NCI-H226 (cell line): ENCODE measurements at regions not wholly inside any gene's neighbourhood (a gene's known extent, or its start where the extent isn't known, plus 50 kb on each side); places are given as distances from the start of the nearest gene placed in this dataset.
"Not testable (repeated sequence)": the region's sequence is repeated elsewhere in the genome, so short reads cannot be mapped to it uniquely, and the experiment has no call there.

Experiments used
- DNase-seq: peaks from one replicate; pipeline ENCODE4 v3.0.0-alpha.2; 2015

DNA sequence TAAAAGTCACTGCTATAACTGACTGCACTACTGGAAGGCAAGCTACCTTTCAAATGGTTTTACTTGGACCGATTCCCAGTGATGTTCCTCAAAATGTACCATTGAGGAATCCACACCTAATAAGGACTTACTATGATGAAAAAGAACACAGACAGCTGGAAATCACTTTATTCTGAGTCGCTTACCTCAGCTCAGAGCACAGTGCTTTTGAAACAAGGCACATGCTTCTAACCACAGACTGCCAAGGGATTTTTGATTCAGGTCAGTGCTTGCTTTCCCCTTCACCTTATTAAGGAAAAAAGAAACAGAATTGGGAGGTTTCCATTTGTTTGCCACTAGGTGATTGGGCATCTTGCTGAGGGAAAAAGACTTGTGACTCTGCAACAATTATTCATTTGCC is 707.5 kb upstream of the FSHR start:
- no peak for DNase-seq

DNA sequence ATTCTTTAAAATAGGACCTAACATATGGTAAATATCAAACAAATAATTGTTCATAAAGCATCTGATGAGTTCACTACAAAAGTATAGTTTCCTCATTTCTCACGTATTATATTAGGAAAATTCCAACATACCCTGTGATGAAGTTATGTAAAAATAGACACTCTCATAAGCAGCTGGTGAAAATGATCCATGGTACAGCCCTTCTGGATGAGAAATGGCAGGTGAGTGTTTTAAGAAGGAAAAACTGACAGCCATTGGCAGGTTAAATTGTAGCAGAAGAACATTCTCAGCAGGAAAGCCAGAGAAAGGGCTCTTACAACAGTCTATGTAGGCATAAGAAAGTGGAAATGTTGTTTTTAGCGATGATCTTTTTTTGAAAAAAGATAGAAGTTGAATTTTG is 706.5 kb upstream of the FSHR start:
- DNase-seq: no peak

DNA sequence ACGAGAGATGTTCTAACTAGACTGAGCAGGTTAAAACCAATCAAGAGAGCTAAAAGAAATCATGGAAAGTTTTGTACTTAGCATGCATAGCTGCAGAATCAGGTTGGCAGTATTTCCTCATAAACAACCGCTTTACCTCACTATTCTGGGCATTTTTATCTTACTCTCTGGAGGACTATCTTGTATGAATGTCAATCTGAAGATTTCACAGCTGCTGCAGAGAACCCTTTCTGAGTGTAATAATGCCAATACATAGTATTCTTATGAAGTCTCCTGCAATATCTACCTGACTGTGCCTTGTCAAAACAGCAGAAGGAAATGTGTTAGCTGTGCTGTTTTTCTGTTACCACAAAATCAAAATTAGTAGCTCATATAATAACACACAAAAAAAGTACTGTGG is 705.9 kb upstream of the FSHR start:
- DNase-seq: no peak

DNA sequence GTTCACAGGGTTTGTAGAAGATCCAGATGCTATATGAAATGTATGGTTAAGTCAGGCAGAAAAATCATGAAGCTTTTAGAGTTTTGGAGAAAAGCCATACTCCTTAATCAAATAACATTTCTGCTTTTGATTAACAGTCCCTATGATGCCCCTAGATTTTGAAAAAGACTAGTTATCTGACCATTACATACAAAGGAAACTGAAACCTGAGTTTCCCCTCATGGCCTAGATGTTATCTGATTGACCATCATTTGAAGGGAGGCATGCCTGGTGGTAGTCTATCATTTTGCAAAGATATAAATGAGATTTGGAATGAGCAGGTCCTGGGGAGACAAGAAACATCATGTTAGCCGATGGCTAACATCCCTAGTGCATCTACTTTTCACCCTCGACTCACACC is 704.3 kb upstream of the FSHR start:
- DNase-seq: no peak

DNA sequence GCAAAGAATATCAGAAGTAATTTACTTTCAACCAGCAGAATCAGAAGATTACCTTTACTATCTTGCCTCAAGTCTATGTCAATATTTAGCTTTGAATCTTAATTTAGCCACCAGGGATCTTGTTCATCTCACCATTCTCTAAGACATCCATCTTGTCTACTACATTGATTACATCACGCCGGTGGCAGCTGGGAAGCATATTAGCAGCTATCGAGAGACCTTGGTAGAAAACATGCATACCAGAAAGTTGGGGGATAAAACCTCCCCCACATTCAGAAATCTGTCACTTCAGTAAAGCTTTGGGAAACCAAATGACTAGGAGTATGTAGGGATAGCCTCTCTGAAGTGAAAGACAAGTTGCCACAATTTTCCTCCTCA is 703.8 kb upstream of the FSHR start:
- DNase-seq: no peak

DNA sequence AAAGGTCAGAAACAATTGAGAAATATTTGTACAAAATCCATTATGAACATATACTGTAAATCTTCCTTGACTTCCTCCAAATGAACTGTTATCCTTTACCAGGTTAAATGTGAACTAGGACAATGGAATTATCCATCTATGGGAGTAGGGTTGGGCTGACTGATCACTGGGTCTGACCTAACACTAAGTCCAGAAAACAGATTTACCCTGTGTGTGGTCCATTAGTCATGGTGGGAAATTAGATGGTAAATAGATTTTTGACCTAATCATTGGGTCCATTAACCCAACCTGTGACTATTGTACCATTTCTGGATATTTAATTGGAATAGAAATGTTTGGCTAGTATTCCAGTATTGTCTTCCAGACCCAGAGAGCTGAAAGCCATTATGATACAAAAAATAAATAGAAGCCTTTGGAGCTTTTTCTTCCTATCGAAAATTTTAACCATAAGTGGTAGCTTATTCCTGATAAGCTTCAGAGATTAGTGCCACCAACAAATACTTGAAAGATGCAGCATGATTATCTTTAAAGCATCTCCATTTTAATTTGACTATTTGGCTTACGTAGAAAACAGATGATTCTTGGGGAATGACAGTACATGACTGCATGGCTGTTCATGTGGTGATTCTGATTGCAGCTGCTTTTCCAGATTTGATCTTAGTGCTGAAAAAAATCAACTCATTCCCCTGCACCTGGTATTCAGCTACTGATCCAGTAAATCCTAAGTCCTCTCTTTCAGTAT is 703.2 kb upstream of the FSHR start:
- no peak for DNase-seq

DNA sequence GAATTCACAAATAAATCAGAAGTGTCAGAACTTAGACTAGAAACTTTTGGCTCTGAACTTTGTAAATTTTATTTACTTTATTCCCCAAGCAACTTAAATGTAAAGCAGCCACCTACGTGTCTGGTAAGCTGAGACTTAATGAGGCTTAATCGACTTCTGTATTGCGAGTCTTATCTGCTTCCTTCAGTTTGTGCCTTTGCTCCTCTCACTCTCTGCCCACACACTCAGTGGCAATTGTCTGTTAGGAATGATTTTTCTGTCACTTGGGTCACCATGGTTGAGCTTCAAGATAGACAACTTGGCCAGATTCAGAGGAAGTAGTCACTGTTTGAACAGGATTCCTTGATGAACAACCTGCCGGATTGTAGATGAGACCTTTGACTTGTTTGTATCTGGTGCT is 691.4 kb upstream of the FSHR start:
- no peak for DNase-seq

DNA sequence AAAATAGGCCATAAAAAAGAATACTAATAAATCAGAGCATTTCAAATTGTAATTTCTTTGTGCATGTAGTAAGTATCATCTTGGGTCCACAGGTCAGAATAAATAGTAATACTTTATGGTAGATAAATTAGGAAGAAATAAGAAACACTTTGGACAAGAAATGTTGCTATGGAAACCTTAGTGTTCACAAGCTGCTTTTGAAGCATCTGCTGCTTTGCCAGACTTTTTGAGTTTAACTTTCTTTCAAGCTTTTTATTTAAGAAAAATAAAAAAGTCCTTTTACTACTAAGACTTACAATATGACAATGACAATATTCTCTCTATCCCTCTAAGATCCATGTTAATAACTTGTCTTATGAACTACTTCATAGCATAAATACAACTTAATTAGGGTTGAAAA is 690.7 kb upstream of the FSHR start:
- DNase-seq: no peak

DNA sequence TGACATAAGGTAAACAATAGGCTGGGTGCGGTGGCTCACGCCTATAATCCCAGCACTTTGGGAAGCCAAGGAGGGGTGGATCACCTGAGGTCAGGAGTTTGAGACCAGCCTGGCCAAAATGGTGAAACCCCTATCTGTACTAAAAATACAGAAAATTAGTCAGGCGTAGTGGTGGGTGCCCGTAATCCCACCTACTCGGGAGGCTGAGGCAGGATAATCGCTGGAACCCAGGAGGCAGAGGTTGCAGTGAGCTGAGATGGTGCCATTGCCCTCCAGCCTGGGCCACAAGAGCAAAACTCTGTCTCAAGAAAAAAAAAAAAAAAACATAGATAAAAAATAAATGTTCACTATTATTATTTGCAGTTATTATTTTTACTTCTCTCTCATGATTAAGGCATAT is 689.8 kb upstream of the FSHR start:
- DNase-seq: not testable (repeated sequence)

DNA sequence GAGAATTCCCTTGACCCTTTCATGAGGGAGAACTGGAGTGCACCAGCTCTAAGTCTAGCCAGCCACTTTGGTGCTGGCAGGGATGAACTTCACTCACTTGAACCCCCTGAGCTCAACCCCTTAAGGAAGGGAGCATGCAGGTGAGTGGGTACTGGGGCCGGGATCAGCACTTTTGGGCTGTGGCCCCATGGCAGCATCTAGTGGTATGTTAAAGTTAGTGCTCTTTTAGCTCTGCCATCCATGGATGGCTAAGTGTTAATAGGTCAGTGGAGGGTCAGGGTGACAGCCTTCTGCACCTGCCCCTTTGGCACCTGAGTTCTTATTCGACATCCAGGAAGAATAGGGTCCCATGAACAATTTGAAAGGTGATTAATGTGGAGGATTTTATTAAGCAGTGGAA is 689.0 kb upstream of the FSHR start:
- no peak for DNase-seq

DNA sequence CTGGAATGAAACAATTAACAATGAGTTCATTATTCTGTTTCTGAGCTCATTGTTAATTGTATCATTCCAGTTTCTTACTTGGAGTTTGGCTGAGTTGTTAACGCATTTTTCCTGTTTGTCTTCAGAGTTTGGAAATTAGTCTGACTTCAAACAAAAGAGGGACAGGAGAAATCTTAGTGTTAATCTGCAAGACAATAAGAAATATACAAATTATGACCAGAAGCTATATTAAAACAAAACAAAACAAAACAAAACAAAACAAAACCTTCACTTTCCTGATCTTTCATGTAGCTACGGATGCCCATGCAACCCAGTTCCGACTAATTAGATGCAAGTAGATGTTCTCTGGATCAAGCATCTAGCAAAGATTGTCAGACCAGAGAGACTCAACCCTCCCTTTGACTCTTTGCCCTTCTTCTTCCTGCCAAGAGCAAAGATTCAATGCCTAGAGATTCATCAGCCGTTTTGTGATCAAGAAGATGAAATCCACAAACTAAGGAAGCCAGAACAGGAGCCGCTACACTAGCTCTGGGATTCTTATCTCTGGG is 686.2 kb upstream of the FSHR start:
- no peak for DNase-seq

DNA sequence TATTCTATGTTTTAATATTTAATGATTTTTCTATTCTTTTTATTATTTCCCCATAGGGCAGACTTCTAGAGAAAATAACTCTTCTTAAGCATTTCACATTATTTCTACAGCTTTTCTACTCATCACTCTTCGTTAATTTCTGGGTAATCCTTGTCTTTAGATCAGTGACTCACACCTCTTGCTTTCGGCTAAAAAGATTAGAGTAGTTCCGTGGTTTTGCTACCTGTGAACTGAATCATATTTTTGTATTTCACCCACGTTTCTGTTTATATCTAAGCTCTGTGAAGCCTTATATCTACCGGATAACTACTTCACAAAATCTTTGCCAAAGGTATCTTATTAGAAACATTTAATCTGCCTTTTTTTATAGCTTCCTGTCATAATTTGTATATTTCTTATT is 685.5 kb upstream of the FSHR start:
- DNase-seq: no peak

DNA sequence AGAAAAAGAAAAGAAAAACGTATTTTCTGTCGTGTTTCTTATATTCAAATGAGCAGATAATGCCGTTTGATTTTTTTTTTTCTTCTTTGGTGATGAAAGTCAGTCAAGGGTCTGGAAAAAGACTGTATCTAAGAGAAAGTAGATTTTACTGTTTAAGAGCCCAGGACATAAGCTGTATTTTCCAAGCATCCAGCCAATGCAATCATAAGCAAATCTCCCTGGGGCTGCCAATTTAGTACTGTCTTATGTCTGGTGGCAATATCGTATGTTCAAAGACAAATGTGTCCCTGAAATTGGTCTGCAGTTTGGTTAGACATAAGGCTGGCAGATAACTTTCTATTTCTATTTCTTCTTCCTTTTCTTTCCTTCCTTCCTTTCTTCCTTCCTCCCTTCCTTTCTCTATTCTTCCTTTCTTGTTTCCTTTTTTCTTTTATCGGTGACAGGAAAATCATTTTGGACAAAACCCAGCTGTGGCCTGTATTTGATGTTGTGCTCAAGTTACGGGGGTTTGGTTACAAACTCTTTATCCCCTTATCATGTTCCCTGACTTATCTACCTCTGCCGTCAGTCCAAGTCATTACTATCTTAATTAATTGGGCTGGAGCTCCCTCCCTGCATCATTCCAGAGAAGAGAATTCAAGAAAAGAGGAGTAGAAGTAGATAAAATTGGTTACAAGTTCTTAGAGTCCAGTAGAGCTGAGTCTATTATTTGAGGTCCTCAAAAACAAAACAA is 683.4 kb upstream of the FSHR start:
- DNase-seq: no peak

DNA sequence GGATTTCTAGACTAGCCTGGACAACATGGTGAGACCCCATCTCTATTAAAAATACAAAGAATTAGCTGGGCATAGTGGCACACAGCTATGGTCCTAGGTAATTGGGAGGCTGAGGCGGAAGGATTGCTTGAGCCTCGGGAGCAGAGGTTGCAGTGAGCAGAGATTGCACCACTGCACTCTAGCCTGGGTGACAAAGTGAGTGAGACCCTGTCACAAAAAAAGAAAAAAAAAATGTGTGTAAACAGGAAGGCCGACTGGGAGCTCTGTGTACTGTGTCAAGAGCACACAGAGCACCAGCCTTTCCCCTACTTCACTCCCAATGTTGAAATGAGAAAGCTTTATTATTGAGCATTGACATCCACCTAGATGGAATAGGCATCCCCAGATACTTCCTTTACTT is 681.7 kb upstream of the FSHR start:
- no peak for DNase-seq

DNA sequence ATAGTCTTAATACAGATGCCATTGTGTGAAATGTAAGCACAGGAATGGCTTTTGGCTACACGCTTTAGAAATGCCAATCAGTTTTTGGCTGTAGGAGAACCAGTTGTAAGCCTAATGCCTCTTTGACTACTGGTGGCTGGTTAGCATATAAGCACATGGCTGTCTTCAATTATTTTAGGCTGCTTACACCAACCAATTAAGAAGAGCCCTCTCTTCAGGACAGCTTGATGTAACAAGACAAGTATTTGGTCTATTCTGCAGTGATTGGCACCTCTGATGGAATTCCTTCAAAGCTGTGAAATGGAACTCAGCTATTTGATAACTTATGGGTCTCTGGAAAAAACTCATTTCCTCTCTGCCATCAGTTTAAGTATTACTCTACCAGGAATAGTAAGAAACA is 680.1 kb upstream of the FSHR start:
- DNase-seq: no peak

DNA sequence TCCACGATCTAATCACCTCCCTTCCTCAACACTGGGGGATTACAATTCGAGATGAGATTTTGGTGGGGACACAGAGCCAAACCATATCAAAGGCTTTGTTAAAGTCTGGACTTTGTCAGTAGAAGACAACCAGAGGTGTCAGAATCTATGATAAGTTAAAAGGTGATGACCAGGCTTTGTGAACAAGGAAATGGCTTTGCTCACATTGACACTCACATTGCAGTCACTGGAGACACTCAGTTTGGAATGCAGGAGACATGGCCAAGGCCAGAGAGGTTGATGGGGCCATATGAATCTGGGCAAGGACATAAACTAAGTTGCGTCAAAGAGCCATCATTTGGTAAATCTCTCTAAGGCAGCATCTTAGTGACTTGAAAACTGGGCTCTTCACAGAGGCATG is 678.2 kb upstream of the FSHR start:
- no peak for DNase-seq

DNA sequence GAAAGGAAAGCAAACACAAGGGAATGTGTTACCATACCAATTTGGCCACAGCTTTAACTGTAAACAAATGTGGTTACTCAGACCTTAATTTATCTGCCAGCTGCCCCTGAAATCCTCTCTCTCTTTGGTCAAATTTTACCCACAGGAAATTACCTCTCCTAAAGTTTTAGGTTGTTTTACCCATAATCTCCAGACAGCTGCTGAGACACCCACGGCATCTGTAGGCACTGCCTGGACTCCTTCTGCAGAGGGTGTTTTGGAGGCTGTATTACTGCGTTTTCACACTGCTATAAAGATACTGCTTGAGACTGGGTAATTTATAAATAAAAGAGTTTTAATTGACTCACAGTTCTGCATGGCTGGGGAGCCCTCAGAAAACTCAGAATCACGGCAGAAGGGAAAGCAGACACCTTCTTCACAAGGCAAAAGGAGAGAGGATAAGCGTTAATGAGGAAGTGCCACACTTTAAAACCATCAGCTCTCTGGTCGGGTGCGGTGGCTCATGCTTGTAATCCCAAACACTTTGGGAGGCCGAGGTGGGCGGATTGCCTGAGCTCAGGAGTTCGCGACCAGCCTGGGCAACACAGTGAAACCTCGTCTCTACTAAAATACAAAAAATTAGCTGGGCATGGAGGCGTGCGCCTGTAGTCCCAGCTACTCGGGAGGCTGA is 677.5 kb upstream of the FSHR start:
- DNase-seq: no peak

DNA sequence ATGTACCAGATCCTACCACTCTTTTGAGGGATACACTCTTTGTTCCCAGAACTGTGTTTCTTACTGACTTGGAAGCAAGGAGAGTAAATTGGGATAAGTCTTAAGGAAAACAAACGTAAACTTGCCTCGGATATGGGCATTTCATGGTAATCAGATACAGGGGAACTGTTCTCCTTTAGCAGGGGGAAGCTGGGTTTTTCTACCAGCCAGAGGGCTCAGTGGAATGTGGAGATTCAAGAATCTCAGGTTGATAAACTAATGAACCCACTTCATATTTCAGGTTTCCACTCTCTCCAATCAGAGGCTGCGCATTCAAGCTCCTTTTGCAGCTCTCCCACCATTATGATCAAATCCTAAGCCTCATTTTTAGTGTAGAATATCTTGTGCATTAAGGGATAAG is 676.5 kb upstream of the FSHR start:
- DNase-seq: no peak

DNA sequence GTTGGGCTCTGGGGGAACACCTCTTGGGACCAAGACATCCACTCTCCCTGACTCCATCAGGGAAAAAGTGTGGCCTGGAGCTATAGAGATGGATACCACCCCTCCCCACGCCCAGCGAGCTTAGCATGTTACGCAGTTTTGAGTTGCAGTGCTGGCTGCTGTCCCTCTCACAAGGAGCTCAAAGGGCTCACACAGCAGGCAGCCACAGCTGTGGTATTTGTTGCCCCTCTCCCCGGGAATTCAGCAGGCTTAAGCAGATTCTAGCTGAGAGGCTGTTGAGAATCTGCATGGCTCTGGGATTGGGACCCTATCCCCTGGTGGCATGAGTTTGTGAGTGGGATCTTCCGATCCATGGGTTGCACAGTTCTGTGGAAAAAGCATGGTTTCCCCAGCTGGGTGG is 673.1 kb upstream of the FSHR start:
- no peak for DNase-seq

DNA sequence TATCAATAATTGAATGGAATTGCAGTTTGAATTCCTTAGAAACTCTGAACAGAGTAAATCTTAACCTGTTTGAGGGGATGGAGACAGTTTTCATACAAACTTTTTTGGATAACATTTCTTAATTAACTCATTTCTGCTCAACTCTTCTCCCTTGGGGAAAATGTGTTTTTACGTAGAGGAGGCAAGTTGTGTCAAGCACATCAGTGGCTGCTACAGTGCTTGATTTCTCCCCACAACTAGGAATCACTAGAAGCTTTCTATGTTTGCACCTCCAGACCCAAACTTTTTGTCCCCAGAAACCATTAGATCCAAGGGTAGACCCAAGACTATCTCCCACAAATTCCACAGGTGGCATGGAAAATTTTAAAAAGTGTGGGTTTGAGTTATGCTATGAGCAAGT is 658.9 kb upstream of the FSHR start:
- DNase-seq: no peak

DNA sequence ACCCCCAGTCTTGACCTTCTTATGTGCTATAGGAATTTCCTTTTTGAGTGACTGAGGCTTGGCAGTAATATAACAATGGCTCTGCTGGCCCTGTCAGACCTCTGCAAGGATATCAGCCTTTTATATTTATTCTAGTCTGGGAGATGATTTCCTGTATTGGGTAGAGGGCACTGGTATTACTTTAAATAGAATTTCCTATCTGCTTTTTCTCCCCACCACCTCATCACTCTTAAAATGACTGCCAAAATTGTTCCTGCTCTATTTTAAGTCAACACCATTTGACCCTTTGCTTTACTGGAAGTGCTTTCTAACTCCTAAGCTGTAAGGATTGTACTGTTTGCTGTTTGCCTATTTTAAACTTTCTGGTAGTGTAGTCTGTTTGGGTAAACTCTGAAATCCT is 658.4 kb upstream of the FSHR start:
- no peak for DNase-seq

DNA sequence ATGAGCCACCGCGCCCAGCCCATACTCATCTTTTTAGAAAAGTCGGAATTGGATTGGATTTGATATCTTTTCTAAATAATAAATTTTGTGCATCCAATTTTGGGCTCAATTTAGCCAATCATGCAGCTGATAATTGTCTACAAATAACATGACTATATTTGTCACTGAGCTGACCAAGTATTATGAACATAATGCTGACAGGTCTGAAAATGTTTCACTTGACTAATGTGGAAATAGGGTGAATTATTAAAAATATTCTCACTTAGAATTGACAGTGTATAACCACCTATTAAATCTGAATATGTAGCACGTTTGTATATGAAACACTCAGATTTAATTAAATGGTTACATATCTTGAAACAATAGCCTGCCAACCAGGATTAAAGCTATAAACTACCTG is 657.2 kb upstream of the FSHR start:
- no peak for DNase-seq

DNA sequence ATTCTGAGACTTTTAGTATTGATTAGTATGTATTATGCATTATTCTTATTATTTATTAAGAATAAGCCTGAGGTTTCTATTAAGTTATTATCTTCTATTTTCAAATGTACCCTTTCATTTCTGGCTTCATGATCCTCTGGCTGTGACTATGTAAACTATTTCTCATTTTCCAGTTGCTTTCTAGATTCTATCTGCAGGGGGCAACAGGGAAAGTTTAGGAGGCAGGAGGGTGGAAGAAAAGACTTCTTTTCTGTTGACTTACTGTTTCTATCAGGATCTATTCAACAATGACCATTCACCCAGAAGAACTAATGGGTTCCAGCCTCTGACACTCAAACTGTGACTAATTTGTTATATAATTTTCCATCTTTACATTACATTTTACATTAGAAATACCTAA is 653.4 kb upstream of the FSHR start:
- no peak for DNase-seq

DNA sequence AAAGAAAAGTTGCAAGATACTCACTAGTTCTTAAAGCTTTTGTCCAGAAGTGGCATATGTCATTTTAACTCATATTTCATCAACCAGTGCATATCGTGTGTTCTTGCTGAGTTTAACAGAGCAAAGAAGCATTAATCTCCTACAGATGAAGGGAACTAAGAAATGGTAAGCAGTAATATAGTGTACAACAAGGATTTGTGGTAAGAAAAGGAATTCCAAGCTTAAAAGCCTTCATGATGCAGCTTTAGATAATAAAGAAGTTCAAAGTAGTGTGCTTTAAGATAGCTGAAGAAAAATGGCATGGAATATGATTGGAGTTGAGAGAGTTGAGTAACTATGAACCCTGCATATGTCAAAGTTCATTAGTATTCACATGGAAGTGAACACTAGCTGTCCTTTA is 649.8 kb upstream of the FSHR start:
- DNase-seq: no peak
